OCI-LY1 (cell line): ENCODE measurements at regions not wholly inside any gene's neighbourhood (a gene's known extent, or its start where the extent isn't known, plus 50 kb on each side); places are given as distances from the start of the nearest gene placed in this dataset.

Experiments
- EZH2 ChIP-seq: fragments of 200-600 bp; sonication (generic), shearing (Covaris generic); IDR thresholded peaks from 2 replicates; pipeline ENCODE4 v1.8.0; 2017; ENCODE audit warnings: borderline replicate concordance, mixed run types, mild to moderate bottlenecking, antibody characterized with exemption, low read length, moderate library complexity, mixed read lengths
- TF ChIP-seq, protein P1 (sequence below): fragments of 200-600 bp; sonication (generic), shearing (Covaris generic); IDR thresholded peaks from 2 replicates; pipeline ENCODE4 v1.5.1; 2017; ENCODE audit warnings: mild to moderate bottlenecking, antibody characterized with exemption, low read length, moderate library complexity, mixed read lengths

DNA sequence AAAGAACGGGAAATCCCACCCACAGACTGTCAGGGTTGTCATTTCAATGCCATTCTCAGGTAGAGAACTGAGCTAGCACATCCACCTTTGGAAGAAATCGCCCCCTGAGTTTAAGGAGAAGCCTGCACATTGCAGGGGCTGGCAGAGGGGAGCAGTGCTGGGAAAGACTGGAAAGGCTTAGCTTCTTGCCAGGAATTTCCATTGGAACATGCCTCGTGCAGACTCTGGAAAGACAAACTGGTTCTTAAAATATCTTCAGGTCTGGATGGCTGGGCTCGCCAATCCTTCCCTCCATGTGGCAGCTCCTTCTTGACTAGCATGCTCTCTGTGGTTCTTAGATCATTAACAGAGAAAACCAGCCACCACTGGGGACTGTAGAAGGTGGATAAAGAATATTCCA, 414.1 kb downstream of the TSHZ3 start:
- TF ChIP-seq, protein P1, sequence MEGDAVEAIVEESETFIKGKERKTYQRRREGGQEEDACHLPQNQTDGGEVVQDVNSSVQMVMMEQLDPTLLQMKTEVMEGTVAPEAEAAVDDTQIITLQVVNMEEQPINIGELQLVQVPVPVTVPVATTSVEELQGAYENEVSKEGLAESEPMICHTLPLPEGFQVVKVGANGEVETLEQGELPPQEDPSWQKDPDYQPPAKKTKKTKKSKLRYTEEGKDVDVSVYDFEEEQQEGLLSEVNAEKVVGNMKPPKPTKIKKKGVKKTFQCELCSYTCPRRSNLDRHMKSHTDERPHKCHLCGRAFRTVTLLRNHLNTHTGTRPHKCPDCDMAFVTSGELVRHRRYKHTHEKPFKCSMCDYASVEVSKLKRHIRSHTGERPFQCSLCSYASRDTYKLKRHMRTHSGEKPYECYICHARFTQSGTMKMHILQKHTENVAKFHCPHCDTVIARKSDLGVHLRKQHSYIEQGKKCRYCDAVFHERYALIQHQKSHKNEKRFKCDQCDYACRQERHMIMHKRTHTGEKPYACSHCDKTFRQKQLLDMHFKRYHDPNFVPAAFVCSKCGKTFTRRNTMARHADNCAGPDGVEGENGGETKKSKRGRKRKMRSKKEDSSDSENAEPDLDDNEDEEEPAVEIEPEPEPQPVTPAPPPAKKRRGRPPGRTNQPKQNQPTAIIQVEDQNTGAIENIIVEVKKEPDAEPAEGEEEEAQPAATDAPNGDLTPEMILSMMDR = no peak
- no peak for TF ChIP-seq EZH2
